ENCODE measurements at regions not wholly inside any gene's neighbourhood (a gene's known extent, or its start where the extent isn't known, plus 50 kb on each side); places are given as distances from the start of the nearest gene placed in this dataset.

- DNase-seq: no peak
Measured at GRCh38 chr18:73719611-73720010, 428.0 kb downstream of the FBXO15 start.

- no peak for DNase-seq
Measured at GRCh38 chr18:73717570-73717969, 430.1 kb downstream of the FBXO15 start.

- DNase-seq: no peak
Measured at GRCh38 chr18:73715210-73715670, 432.4 kb downstream of the FBXO15 start.

- no peak for DNase-seq
Measured at GRCh38 chr18:73714466-73714865, 433.2 kb downstream of the FBXO15 start.

- no peak for DNase-seq
Measured at GRCh38 chr18:73711256-73711655, 436.4 kb downstream of the FBXO15 start.

GRCh38 chr18:73708591-73708990 lies 439.0 kb downstream of the FBXO15 start:
- DNase-seq: no peak

- DNase-seq: no peak
Measured at GRCh38 chr18:73707035-73707434, 440.6 kb downstream of the FBXO15 start.

- no peak for DNase-seq
Measured at GRCh38 chr18:73697353-73697752, 450.3 kb downstream of the FBXO15 start.

- no peak for DNase-seq
Measured at GRCh38 chr18:73696698-73697097, 450.9 kb downstream of the FBXO15 start.

GRCh38 chr18:73696171-73696570 lies 451.5 kb downstream of the FBXO15 start:
- DNase-seq: no peak

- no peak for DNase-seq
Measured at GRCh38 chr18:73693091-73693490, 454.5 kb downstream of the FBXO15 start.

GRCh38 chr18:73691624-73692023 lies 456.0 kb downstream of the FBXO15 start:
- no peak for DNase-seq

GRCh38 chr18:73691118-73691517 lies 456.5 kb downstream of the FBXO15 start:
- DNase-seq: no peak

GRCh38 chr18:73690222-73690621 lies 457.4 kb downstream of the FBXO15 start:
- no peak for DNase-seq

- DNase-seq: no peak
Measured at GRCh38 chr18:73688851-73689711, 458.6 kb downstream of the FBXO15 start.

GRCh38 chr18:73688161-73688560 lies 459.5 kb downstream of the FBXO15 start:
- DNase-seq: no peak

- no peak for DNase-seq
Measured at GRCh38 chr18:73684647-73685046, 463.0 kb downstream of the FBXO15 start.

- no peak for DNase-seq
Measured at GRCh38 chr18:73683409-73684238, 464.0 kb downstream of the FBXO15 start.

- no peak for DNase-seq
Measured at GRCh38 chr18:73681912-73682311, 465.7 kb downstream of the FBXO15 start.

- no peak for DNase-seq
Measured at GRCh38 chr18:73681398-73681797, 466.2 kb downstream of the FBXO15 start.

- no peak for DNase-seq
Measured at GRCh38 chr18:73679941-73680712, 467.5 kb downstream of the FBXO15 start.

GRCh38 chr18:73677450-73677849 lies 470.2 kb downstream of the FBXO15 start:
- DNase-seq: no peak
